Testis (tissue), 2 donors: ENCODE measurements at regions not wholly inside any gene's neighbourhood (a gene's known extent, or its start where the extent isn't known, plus 50 kb on each side); places are given as distances from the start of the nearest gene placed in this dataset.

Source experiments
- DNase-seq: peaks from one replicate; pipeline ENCODE4 v3.0.0-alpha.2; 2019
- H3K27ac ChIP-seq, 2 donors: fragments of 200-600 bp; sonication (generic); one replicate each; pipeline ENCODE4 v1.5.1; 2019
- H3K27me3 ChIP-seq: fragments of 200-600 bp; sonication (generic); one replicate; pipeline ENCODE4 v1.5.1; 2019
- H3K36me3 ChIP-seq: fragments of 200-600 bp; sonication (generic); one replicate; pipeline ENCODE4 v1.5.1; 2017; ENCODE audit warnings: low read depth; ENCODE audit errors: missing control alignments
- H3K4me1 ChIP-seq: fragments of 200-600 bp; sonication (generic); one replicate; pipeline ENCODE4 v1.5.1; 2019
- H3K4me3 ChIP-seq, 2 donors: fragments of 200-600 bp; sonication (generic); one replicate each; pipeline ENCODE4 v1.5.1; 2017 to 2019
- H3K9me3 ChIP-seq: fragments of 200-600 bp; sonication (generic); one replicate; pipeline ENCODE4 v1.5.1; 2017
- CTCF ChIP-seq, 3 experiments: fragments of 450-650 bp in 2 of 3; fragments of 200-600 bp in 1 of 3; sonication (generic) in 1 of 3; IDR thresholded peaks; one replicate each; pipeline ENCODE4 v1.5.1; 2016 to 2019; ENCODE audit warnings: antibody characterized with exemption in 3 of 3, mild to moderate bottlenecking in 2 of 3, moderate library complexity in 1 of 3
- POLR2A ChIP-seq: fragments of 450-650 bp; IDR thresholded peaks from one replicate; pipeline ENCODE4 v1.6.1; 2017; ENCODE audit warnings: antibody characterized with exemption, mild to moderate bottlenecking, moderate library complexity
- WGBS, 2 donors: methylation state at CpG; one replicate each; pipeline ENCODE4 v1.1.5; 2018; 5-methylcytosine and 5-hydroxymethylcytosine counted together
- intact Hi-C: fragments of 100-400 bp; cut with DNase I; formaldehyde crosslinking; loops from one replicate; pipeline ENCODE4 v1.15.1; 2023; ENCODE audit warnings: low total_unique reads

- intact Hi-C loops = no loop called here
- Histone ChIP-seq H3K4me3 (no peak overlapping the region), H3K4me1 (no peaks in the 10 kb centered on the region), H3K9me3 (no peaks in the 10 kb centered on the region), H3K27ac (no peak overlapping the region), H3K27me3 (no peaks in the 10 kb centered on the region), H3K36me3 (no peaks in the 10 kb centered on the region)
- TF ChIP-seq CTCF (IDR thresholded peaks at IDR 0.05) (no peak), POLR2A (no peak)
- DNase-seq = no peak
These were observed 51.2 kb upstream of the KMT2C start for GRCh38 chr7:152486968-152487367.

GRCh38 chr7:152485826-152486225, 50.0 kb upstream of the KMT2C start:
- Histone ChIP-seq H3K4me3 (no peak overlapping the region), H3K36me3 (no peaks in the 10 kb centered on the region), H3K27me3 (no peaks in the 10 kb centered on the region), H3K27ac (no peak overlapping the region), H3K9me3 (no peaks in the 10 kb centered on the region), H3K4me1 (no peaks in the 10 kb centered on the region)
- 90 to 95% methylated on average over 4 of the region's 4 CpGs for WGBS, 2 donors
- TF ChIP-seq POLR2A = no peak
- no peak for TF ChIP-seq CTCF (IDR thresholded peaks at IDR 0.05)
- DNase-seq = no peak
- intact Hi-C loops = no loop called here
